T-cell (primary cell): ENCODE measurements at regions not wholly inside any gene's neighbourhood (a gene's known extent, or its start where the extent isn't known, plus 50 kb on each side); places are given as distances from the start of the nearest gene placed in this dataset.

Experiments
- ATAC-seq, 4 experiments: fragments of 200-7000 bp in 3 of 4; fragments of 150-1000 bp in 1 of 4; cut with Tn5 transposase; replicated peaks in 1 of 4; 1 replicate in 3 of 4; 2 replicates in 1 of 4; pipeline ENCODE4 v1.10.0; 2021; ENCODE audit warnings: moderate library complexity in 3 of 4, mild to moderate bottlenecking in 2 of 4, moderate number of reproducible peaks in 1 of 4
- CTCF ChIA-PET, 2 donors: fragments of 300-600 bp; sonication (Branson Sonifier 250); formaldehyde crosslinking; loops; one replicate each; lab custom pipeline; 2022; ENCODE audit warnings: antibody characterized with exemption in 2 of 2; lab: Charles Lee
- POLR2A ChIA-PET, 2 donors: fragments of 300-600 bp; sonication (Branson Sonifier 250); formaldehyde crosslinking; loops; one replicate each; lab custom pipeline; 2022; ENCODE audit warnings: antibody characterized with exemption in 2 of 2; lab: Charles Lee
- DNase-seq, 35 experiments: peaks; one replicate each; pipeline versions ENCODE4 v3.0.0 to v3.0.0-alpha.2; 2013 to 2023
- H3K27ac ChIP-seq: one replicate; pipeline ENCODE4 v1.5.1; 2013; ENCODE audit warnings: low read length
- H3K27me3 ChIP-seq, 2 experiments: replicated peaks in 1 of 2; 1 replicate in 1 of 2; 2 replicates in 1 of 2; pipeline versions ENCODE4 v1.6.1 to v1.7.0; 2013; ENCODE audit warnings: low read length in 1 of 2, mixed read lengths in 1 of 2; ENCODE audit not compliant: control insufficient read depth in 2 of 2, insufficient read depth in 2 of 2; ENCODE audit errors: extremely low read depth in 1 of 2
- H3K36me3 ChIP-seq, 2 donors: 1 replicate in 1 of 2; 2 replicates in 1 of 2; pipeline versions ENCODE4 v1.6.1 to v1.7.0; 2013; ENCODE audit warnings: low read length in 1 of 2; ENCODE audit not compliant: control insufficient read depth in 2 of 2, insufficient read depth in 1 of 2; ENCODE audit errors: extremely low read depth in 1 of 2
- H3K4me1 ChIP-seq, 2 experiments: 1 replicate in 1 of 2; 2 replicates in 1 of 2; pipeline versions ENCODE4 v1.6.1 to v1.7.0; 2013; ENCODE audit warnings: low read length in 2 of 2, mixed read lengths in 1 of 2; ENCODE audit not compliant: insufficient read depth in 2 of 2, control insufficient read depth in 1 of 2; ENCODE audit errors: extremely low read depth in 1 of 2
- H3K4me3 ChIP-seq, 2 donors: 1 replicate in 1 of 2; 2 replicates in 1 of 2; pipeline versions ENCODE4 v1.5.1 to v1.7.0; 2013; ENCODE audit warnings: mild to moderate bottlenecking in 2 of 2, low read length in 1 of 2, moderate library complexity in 1 of 2; ENCODE audit not compliant: control insufficient read depth in 1 of 2; ENCODE audit errors: extremely low read depth in 1 of 2
- H3K9me3 ChIP-seq: 2 replicates; pipeline ENCODE4 v1.7.0; 2013
- H3K27ac Mint-ChIP-seq, 2 donors: one replicate each; pipeline ENCODE4 v1.8.0; 2020 to 2021; ENCODE audit warnings: mild to moderate bottlenecking in 2 of 2, mixed read lengths in 2 of 2
- H3K27me3 Mint-ChIP-seq, 2 donors: one replicate each; pipeline ENCODE4 v1.8.0; 2021 to 2022; ENCODE audit warnings: mixed read lengths in 2 of 2
- H3K36me3 Mint-ChIP-seq: one replicate; pipeline ENCODE4 v1.8.0; 2021; ENCODE audit warnings: mixed read lengths
- H3K4me1 Mint-ChIP-seq, 3 donors: one replicate each; pipeline ENCODE4 v1.8.0; 2020 to 2022; ENCODE audit warnings: mixed read lengths in 3 of 3, mild to moderate bottlenecking in 1 of 3
- H3K4me3 Mint-ChIP-seq, 3 donors: one replicate each; pipeline ENCODE4 v1.8.0; 2020 to 2022; ENCODE audit warnings: mild to moderate bottlenecking in 3 of 3, mixed read lengths in 3 of 3, moderate library complexity in 3 of 3
- H3K9me3 Mint-ChIP-seq, 3 donors: one replicate each; pipeline ENCODE4 v1.8.0; 2020 to 2022; ENCODE audit warnings: mixed read lengths in 3 of 3
- WGBS: methylation state at CpG from one replicate; pipeline ENCODE4 v1.1.5; 2013; ENCODE audit warnings: missing lambda C conversion rate; ENCODE audit not compliant: insufficient coverage; 5-methylcytosine and 5-hydroxymethylcytosine counted together

- no CpG with 5 or more reads among the region's 3 CpGs for WGBS
- Histone ChIP-seq H3K4me3 (no peak overlapping the region), H3K4me1 (no peaks in the 10 kb centered on the region), H3K9me3 (no peaks in the 10 kb centered on the region), H3K36me3 (no peaks in the 10 kb centered on the region), H3K27me3 (no peaks in the 10 kb centered on the region), H3K27ac (no peak overlapping the region)
- DNase-seq (no peak), ATAC-seq (no peak)
- peaks cover 0 to 6% (median 5%) of the 10 kb centered on the region in 3 donors for H3K9me3 Mint-ChIP-seq
- ChIA-PET CTCF (no interaction called here), POLR2A (no interaction called here)
- H3K27ac Mint-ChIP-seq = no peak overlapping the region
- H3K4me3 Mint-ChIP-seq = no peak overlapping the region
- peaks cover 7 to 25% of the 10 kb centered on the region in 2 donors for H3K27me3 Mint-ChIP-seq
- no peaks in the 10 kb centered on the region for H3K4me1 Mint-ChIP-seq
- no peaks in the 10 kb centered on the region for H3K36me3 Mint-ChIP-seq
Measured at GRCh38 chr6:106735136-106735633, 105.8 kb downstream of the QRSL1 start.

- H3K9me3 ChIP-seq = no peaks in the 10 kb centered on the region
- H3K27ac ChIP-seq = no peak overlapping the region
- H3K27ac Mint-ChIP-seq = no peak overlapping the region
- ATAC-seq = no peak
- no peaks in the 10 kb centered on the region for H3K4me1 ChIP-seq
- peaks cover 4 to 16% of the 10 kb centered on the region in 2 donors for H3K27me3 Mint-ChIP-seq
- no peaks in the 10 kb centered on the region for H3K36me3 Mint-ChIP-seq
- H3K4me3 ChIP-seq = no peak overlapping the region
- 100% methylated on average over 1 of the region's 2 CpGs for WGBS
- peaks cover 0 to under 1% of the 10 kb centered on the region in 2 experiments for H3K27me3 ChIP-seq
- H3K4me1 Mint-ChIP-seq = no peaks in the 10 kb centered on the region
- H3K9me3 Mint-ChIP-seq = peaks cover 0 to 6% (median 5%) of the 10 kb centered on the region in 3 donors
- ChIA-PET POLR2A (interaction anchor here in 1 of 2 donors (0.5 kb wide), 1 partner anchor 291 kb away, joined by 3 read pairs; no protein-coding TSS in a partner anchor), CTCF (no interaction called here)
- H3K36me3 ChIP-seq = no peaks in the 10 kb centered on the region
- no peak overlapping the region for H3K4me3 Mint-ChIP-seq
- DNase-seq = no peak
Measured at GRCh38 chr6:106733386-106733785, 104.0 kb downstream of the QRSL1 start.

GRCh38 chr6:106732376-106732940, 103.1 kb downstream of the QRSL1 start:
- Mint-ChIP-seq H3K27ac (no peak overlapping the region), H3K4me3 (no peak overlapping the region), H3K4me1 (no peaks in the 10 kb centered on the region), H3K36me3 (no peaks in the 10 kb centered on the region), H3K27me3 (peaks cover 4 to 7% of the 10 kb centered on the region in 2 donors), H3K9me3 (peaks cover 0 to 6% (median 5%) of the 10 kb centered on the region in 3 donors)
- WGBS = 90% methylated on average over 4 of the region's 7 CpGs
- Histone ChIP-seq H3K4me3 (no peak overlapping the region), H3K27ac (no peak overlapping the region), H3K4me1 (no peaks in the 10 kb centered on the region), H3K9me3 (no peaks in the 10 kb centered on the region), H3K36me3 (no peaks in the 10 kb centered on the region), H3K27me3 (peaks cover 0 to 4% of the 10 kb centered on the region in 2 experiments)
- ATAC-seq (no peak), DNase-seq (no peak)
- ChIA-PET CTCF (no interaction called here), POLR2A (no interaction called here)

- ATAC-seq = no peak
- CTCF ChIA-PET = no interaction called here
- H3K9me3 Mint-ChIP-seq = peaks cover 0 to 6% (median 5%) of the 10 kb centered on the region in 3 donors
Measured at GRCh38 chr6:106731843-106732160, 102.4 kb downstream of the QRSL1 start.

GRCh38 chr6:106731144-106731842, 101.9 kb downstream of the QRSL1 start:
- ATAC-seq = no peak
- POLR2A ChIA-PET = no interaction called here

More at GRCh38 chr6:106731843-106732160, 102.4 kb downstream of the QRSL1 start:
- Histone ChIP-seq H3K4me3 (no peak overlapping the region), H3K4me1 (no peaks in the 10 kb centered on the region), H3K36me3 (no peaks in the 10 kb centered on the region), H3K27ac (no peak overlapping the region), H3K27me3 (peaks cover 0 to 4% of the 10 kb centered on the region in 2 experiments), H3K9me3 (no peaks in the 10 kb centered on the region)
- Mint-ChIP-seq H3K4me1 (no peaks in the 10 kb centered on the region), H3K4me3 (no peak overlapping the region), H3K36me3 (no peaks in the 10 kb centered on the region), H3K27ac (no peak overlapping the region), H3K27me3 (peaks cover 4 to 7% of the 10 kb centered on the region in 2 donors)
- no peak for DNase-seq
- WGBS = 100% methylated on average over 1 of the region's 1 CpG
- POLR2A ChIA-PET = no interaction called here

GRCh38 chr6:106730718-106731117, 101.3 kb downstream of the QRSL1 start:
- POLR2A ChIA-PET = no interaction called here
- Mint-ChIP-seq H3K27ac (no peak overlapping the region), H3K9me3 (peaks cover 0 to 3% (median 2%) of the 10 kb centered on the region in 3 donors), H3K36me3 (no peaks in the 10 kb centered on the region), H3K4me3 (no peak overlapping the region), H3K4me1 (no peaks in the 10 kb centered on the region), H3K27me3 (peaks cover 4 to 7% of the 10 kb centered on the region in 2 donors)
- CTCF ChIA-PET = no interaction called here
- WGBS = 77% methylated on average over 5 of the region's 6 CpGs
- Histone ChIP-seq H3K4me1 (no peaks in the 10 kb centered on the region), H3K9me3 (no peaks in the 10 kb centered on the region), H3K36me3 (no peaks in the 10 kb centered on the region), H3K27me3 (peaks cover 0 to 4% of the 10 kb centered on the region in 2 experiments), H3K4me3 (no peak overlapping the region), H3K27ac (no peak overlapping the region)
- DNase-seq (no peak), ATAC-seq (no peak)

More at GRCh38 chr6:106731144-106731842, 101.9 kb downstream of the QRSL1 start:
- Histone ChIP-seq H3K27me3 (peaks cover 0 to 4% of the 10 kb centered on the region in 2 experiments), H3K9me3 (no peaks in the 10 kb centered on the region), H3K4me1 (no peaks in the 10 kb centered on the region), H3K36me3 (no peaks in the 10 kb centered on the region), H3K27ac (no peak overlapping the region), H3K4me3 (no peak overlapping the region)
- H3K27ac Mint-ChIP-seq = no peak overlapping the region
- CTCF ChIA-PET = no interaction called here
- 69% methylated on average over 5 of the region's 6 CpGs for WGBS
- H3K9me3 Mint-ChIP-seq = peaks cover 0 to 6% (median 5%) of the 10 kb centered on the region in 3 donors
- H3K4me3 Mint-ChIP-seq = no peak overlapping the region
- DNase-seq = no peak
- peaks cover 4 to 7% of the 10 kb centered on the region in 2 donors for H3K27me3 Mint-ChIP-seq
- H3K36me3 Mint-ChIP-seq = no peaks in the 10 kb centered on the region
- H3K4me1 Mint-ChIP-seq = no peaks in the 10 kb centered on the region
